Tibial nerve (tissue), 4 donors: ENCODE measurements at regions not wholly inside any gene's neighbourhood (a gene's known extent, or its start where the extent isn't known, plus 50 kb on each side); places are given as distances from the start of the nearest gene placed in this dataset.

ENCODE experiments used
- DNase-seq, 2 donors: peaks; one replicate each; pipeline ENCODE4 v3.0.0-alpha.2; 2019; ENCODE audit warnings: low spot score in 2 of 2
- H3K27ac ChIP-seq, 4 donors: fragments of 200-600 bp; sonication (generic) in 3 of 4; one replicate each; pipeline ENCODE4 v1.5.1; 2017 to 2019; ENCODE audit warnings: mild to moderate bottlenecking in 1 of 4
- H3K27me3 ChIP-seq, 2 donors: fragments of 200-600 bp; sonication (generic) in 1 of 2; one replicate each; pipeline versions ENCODE4 v1.5.1 to v1.6.0; 2017 to 2019
- H3K36me3 ChIP-seq, 3 donors: fragments of 200-600 bp; sonication (generic); one replicate each; pipeline ENCODE4 v1.5.1; 2018 to 2019
- H3K4me1 ChIP-seq, 4 donors: fragments of 200-600 bp; sonication (generic) in 3 of 4; one replicate each; pipeline ENCODE4 v1.5.1; 2017 to 2019
- H3K4me3 ChIP-seq, 4 donors: fragments of 200-600 bp; sonication (generic) in 3 of 4; one replicate each; pipeline ENCODE4 v1.5.1; 2017 to 2019; ENCODE audit warnings: mild to moderate bottlenecking in 1 of 4, moderate library complexity in 1 of 4
- H3K9me3 ChIP-seq, 4 donors: fragments of 200-600 bp; sonication (generic) in 3 of 4; one replicate each; pipeline ENCODE4 v1.5.1; 2017 to 2019
- EP300 ChIP-seq, 2 donors: sonication (generic); formaldehyde crosslinking; IDR thresholded peaks; one replicate each; pipeline ENCODE4 v1.6.1; 2017; ENCODE audit warnings: antibody characterized with exemption in 2 of 2, mild to moderate bottlenecking in 1 of 2
- POLR2A ChIP-seq, 2 donors: fragments of 450-650 bp; IDR thresholded peaks; one replicate each; pipeline ENCODE4 v1.6.1; 2017; ENCODE audit warnings: antibody characterized with exemption in 2 of 2, mild to moderate bottlenecking in 2 of 2, moderate library complexity in 2 of 2
- WGBS, 2 donors: methylation state at CpG; one replicate each; pipeline ENCODE4 v1.1.5; 2018; 5-methylcytosine and 5-hydroxymethylcytosine counted together
- TF ChIP-seq, protein P1 (sequence below), 5 experiments: fragments of 200-600 bp in 3 of 5; fragments of 450-650 bp in 2 of 5; sonication (generic) in 3 of 5; IDR thresholded peaks; one replicate each; pipeline ENCODE4 v1.5.1; 2016 to 2019; ENCODE audit warnings: antibody characterized with exemption in 5 of 5, mild to moderate bottlenecking in 3 of 5, moderate library complexity in 2 of 5

- no peaks in the 10 kb centered on the region for H3K36me3 ChIP-seq
- TF ChIP-seq, protein P1, sequence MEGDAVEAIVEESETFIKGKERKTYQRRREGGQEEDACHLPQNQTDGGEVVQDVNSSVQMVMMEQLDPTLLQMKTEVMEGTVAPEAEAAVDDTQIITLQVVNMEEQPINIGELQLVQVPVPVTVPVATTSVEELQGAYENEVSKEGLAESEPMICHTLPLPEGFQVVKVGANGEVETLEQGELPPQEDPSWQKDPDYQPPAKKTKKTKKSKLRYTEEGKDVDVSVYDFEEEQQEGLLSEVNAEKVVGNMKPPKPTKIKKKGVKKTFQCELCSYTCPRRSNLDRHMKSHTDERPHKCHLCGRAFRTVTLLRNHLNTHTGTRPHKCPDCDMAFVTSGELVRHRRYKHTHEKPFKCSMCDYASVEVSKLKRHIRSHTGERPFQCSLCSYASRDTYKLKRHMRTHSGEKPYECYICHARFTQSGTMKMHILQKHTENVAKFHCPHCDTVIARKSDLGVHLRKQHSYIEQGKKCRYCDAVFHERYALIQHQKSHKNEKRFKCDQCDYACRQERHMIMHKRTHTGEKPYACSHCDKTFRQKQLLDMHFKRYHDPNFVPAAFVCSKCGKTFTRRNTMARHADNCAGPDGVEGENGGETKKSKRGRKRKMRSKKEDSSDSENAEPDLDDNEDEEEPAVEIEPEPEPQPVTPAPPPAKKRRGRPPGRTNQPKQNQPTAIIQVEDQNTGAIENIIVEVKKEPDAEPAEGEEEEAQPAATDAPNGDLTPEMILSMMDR (IDR thresholded peaks at IDR 0.05) = no peak
- TF ChIP-seq EP300 (IDR thresholded peaks at IDR 0.05) (no peak), POLR2A (IDR thresholded peaks at IDR 0.05) (no peak)
These were observed 307.9 kb downstream of the BLID start for GRCh38 chr11:121808096-121808495.

GRCh38 chr11:121807051-121807450 is 309.0 kb downstream of the BLID start:
- DNase-seq = no peak
- no peaks in the 10 kb centered on the region for H3K27me3 ChIP-seq
- peaks cover 0 to 6% (median 0%) of the 10 kb centered on the region in 4 donors for H3K4me1 ChIP-seq
- H3K27ac ChIP-seq = no peak overlapping the region
- H3K4me3 ChIP-seq = no peak overlapping the region
- no peaks in the 10 kb centered on the region for H3K36me3 ChIP-seq
- WGBS, 2 donors = 94 to 100% methylated on average over 2 of the region's 2 CpGs
- no peak for TF ChIP-seq POLR2A (IDR thresholded peaks at IDR 0.05)
- H3K9me3 ChIP-seq = peaks cover 0 to 7% (median under 1%) of the 10 kb centered on the region in 4 donors

More at GRCh38 chr11:121808096-121808495, 307.9 kb downstream of the BLID start:
- H3K4me1 ChIP-seq = no peaks in the 10 kb centered on the region
- no peak overlapping the region for H3K27ac ChIP-seq
- WGBS, 2 donors = 66 to 70% methylated on average over 2 of the region's 2 CpGs
- peaks cover 0 to 18% (median 5%) of the 10 kb centered on the region in 4 donors for H3K9me3 ChIP-seq
- no peak for DNase-seq
- no peaks in the 10 kb centered on the region for H3K27me3 ChIP-seq
- no peak overlapping the region for H3K4me3 ChIP-seq

- Histone ChIP-seq H3K4me3 (no peak overlapping the region), H3K36me3 (no peaks in the 10 kb centered on the region), H3K9me3 (peaks cover 0 to 6% (median 0%) of the 10 kb centered on the region in 4 donors), H3K4me1 (peaks cover 0 to 28% (median 5%) of the 10 kb centered on the region in 4 donors), H3K27ac (no peak overlapping the region), H3K27me3 (no peaks in the 10 kb centered on the region)
- TF ChIP-seq EP300 (IDR thresholded peaks at IDR 0.05) = no peak
- TF ChIP-seq POLR2A (IDR thresholded peaks at IDR 0.05) = no peak
- TF ChIP-seq, protein P1 (IDR thresholded peaks at IDR 0.05) = no peak
- WGBS, 2 donors = 74 to 76% methylated on average over 4 of the region's 4 CpGs
- no peak for DNase-seq
These were observed 313.5 kb downstream of the BLID start for GRCh38 chr11:121802542-121802941.

DNA sequence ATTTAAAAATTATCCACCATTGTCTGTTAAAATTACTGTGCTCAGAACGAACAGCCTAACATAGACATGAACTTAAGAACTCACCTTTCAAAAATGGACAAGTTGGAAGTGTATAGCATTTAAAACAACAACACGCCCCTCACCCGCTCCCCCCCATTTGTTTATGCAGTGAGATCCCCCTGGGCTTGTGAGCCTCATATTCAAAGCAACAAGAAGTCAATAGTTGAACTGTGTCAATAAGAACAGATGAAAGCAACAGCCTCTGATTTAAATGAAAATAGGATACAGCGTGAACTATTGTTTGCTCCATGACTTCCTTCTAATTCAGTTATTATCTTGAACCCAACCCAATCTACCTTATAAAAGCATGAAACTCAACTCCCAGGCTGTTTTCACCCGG is 314.2 kb downstream of the BLID start:
- H3K4me3 ChIP-seq = no peak overlapping the region
- peaks cover 0 to 6% (median 0%) of the 10 kb centered on the region in 4 donors for H3K9me3 ChIP-seq
- peak overlapping the region in 2 of 4 donors; percentile 63 to 68 for H3K27ac ChIP-seq
- WGBS, 2 donors = 61 to 67% methylated on average over 5 of the region's 5 CpGs
- H3K36me3 ChIP-seq = no peaks in the 10 kb centered on the region
- TF ChIP-seq POLR2A (IDR thresholded peaks at IDR 0.05) (no peak), EP300 (IDR thresholded peaks at IDR 0.05) (no peak)
- TF ChIP-seq, protein P1 (IDR thresholded peaks at IDR 0.05) = no peak
- no peak for DNase-seq
- H3K27me3 ChIP-seq = no peaks in the 10 kb centered on the region
- H3K4me1 ChIP-seq = peaks cover 0 to 28% (median 5%) of the 10 kb centered on the region in 4 donors

- WGBS, 2 donors = 23 to 28% methylated on average over 3 of the region's 3 CpGs
- TF ChIP-seq POLR2A (IDR thresholded peaks at IDR 0.05) = no peak
- TF ChIP-seq EP300 (IDR thresholded peaks at IDR 0.05) = peak in 1 of 2 donors; percentile 23
- H3K9me3 ChIP-seq = peaks cover 0 to 6% (median 0%) of the 10 kb centered on the region in 4 donors
- DNase-seq = no peak
- H3K4me3 ChIP-seq = no peak overlapping the region
- H3K27ac ChIP-seq = peak overlapping the region in 3 of 4 donors; percentile 24 to 68 (median 63)
- no peaks in the 10 kb centered on the region for H3K27me3 ChIP-seq
- peaks cover 0 to 28% (median 5%) of the 10 kb centered on the region in 4 donors for H3K4me1 ChIP-seq
- H3K36me3 ChIP-seq = no peaks in the 10 kb centered on the region
These were observed 314.6 kb downstream of the BLID start for GRCh38 chr11:121801394-121801748.

DNA sequence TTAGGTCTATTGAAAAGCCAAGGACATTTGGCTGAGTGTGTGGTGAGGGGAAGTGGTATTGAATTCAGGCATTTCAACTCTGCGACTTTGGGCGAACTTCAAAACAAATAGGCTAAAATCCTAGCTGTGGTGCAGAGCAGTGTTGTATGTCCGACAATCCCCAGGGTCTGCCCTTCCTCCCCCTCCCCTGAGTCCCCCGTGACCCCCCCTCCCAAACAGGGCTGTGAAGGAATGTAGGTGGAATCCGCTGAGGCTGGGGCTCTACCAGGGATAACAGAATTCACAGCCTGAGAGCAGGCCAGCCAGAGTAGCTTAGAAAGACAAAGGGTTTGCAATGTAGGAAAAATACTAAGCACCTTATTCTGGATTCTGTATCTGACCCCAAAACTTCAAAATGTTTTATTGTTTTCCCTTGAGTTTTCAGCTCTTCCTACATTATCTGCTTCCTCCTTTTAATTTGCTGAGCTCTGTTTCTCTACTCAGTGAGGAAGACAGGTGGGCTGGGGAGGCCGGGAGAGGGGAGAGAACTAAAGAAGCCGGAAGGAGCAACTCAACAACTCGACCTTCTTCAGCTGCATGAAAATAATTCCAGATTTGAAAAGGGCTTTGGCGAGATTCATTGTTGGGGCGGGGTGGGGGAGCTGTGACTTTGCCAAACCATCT is 315.2 kb downstream of the BLID start:
- Histone ChIP-seq H3K27me3 (no peaks in the 10 kb centered on the region), H3K4me1 (peaks cover 0 to 28% (median 5%) of the 10 kb centered on the region in 4 donors), H3K27ac (peak overlapping the region; percentile 4 to 68 (median 44)), H3K36me3 (no peaks in the 10 kb centered on the region), H3K9me3 (peaks cover 0 to 6% (median 0%) of the 10 kb centered on the region in 4 donors), H3K4me3 (no peak overlapping the region)
- TF ChIP-seq, protein P1 (IDR thresholded peaks at IDR 0.05) = no peak
- TF ChIP-seq POLR2A (IDR thresholded peaks at IDR 0.05) (no peak), EP300 (IDR thresholded peaks at IDR 0.05) (no peak)
- peak in 1 of 2 donors; percentile 9 for DNase-seq
- WGBS, 2 donors = 12 to 18% methylated on average over 10 of the region's 10 CpGs
